ENCODE measurements at regions not wholly inside any gene's neighbourhood (a gene's known extent, or its start where the extent isn't known, plus 50 kb on each side); places are given as distances from the start of the nearest gene placed in this dataset.
"Not testable (repeated sequence)": the region's sequence is repeated elsewhere in the genome, so short reads cannot be mapped to it uniquely, and the experiment has no call there.

DNA sequence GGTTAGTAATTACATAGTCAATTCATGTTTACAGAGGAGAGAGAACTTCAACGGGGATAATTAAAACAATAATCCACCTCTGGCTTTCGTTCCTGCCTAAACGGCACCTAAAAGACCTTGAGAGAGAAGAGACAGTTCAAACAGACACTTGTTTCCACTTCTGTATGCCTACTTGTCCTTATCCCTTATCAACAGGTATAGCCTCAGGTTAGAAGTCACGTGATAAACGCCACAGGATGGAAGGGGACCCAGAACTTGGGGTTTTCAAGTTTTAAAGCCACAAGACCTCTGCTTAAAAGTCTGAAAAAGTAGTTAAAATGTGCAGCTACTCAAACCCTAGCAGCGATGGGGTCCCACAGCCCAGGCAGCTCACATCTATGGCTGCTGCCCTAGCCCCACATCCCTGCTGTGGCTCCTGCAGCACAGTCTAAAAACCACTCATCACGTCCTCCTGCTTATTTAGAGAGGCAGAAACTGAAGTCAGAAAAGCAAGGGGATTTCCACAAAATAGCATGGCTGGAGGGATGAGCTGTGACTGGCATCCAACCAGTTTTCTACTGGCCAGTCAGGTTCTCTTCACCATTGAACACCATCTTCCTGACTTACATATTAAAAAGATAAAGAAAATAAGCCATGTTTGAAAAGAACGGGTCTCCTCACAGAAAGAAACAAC, 51.2 kb upstream of the SEC16B start:
- no peak for DNase-seq

DNA sequence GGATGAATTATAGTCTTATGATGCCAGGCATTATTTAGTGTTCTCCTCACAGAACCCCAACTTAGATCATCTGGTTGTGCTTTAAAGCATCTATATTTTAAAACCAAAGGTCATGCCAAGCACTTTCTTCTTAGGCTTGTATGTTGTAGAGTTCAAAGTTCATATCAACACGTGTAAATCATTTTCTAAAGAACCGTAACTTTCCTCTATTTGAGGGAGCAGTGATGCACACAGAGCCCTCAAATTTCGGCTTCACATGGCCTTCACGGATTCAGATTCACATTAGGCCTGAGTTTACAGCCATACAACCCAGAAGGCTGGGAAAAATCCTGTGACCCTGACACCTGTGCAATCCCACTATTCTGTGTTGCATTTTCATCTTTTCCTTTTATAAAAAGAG, 52.1 kb upstream of the SEC16B start:
- DNase-seq = no peak

DNA sequence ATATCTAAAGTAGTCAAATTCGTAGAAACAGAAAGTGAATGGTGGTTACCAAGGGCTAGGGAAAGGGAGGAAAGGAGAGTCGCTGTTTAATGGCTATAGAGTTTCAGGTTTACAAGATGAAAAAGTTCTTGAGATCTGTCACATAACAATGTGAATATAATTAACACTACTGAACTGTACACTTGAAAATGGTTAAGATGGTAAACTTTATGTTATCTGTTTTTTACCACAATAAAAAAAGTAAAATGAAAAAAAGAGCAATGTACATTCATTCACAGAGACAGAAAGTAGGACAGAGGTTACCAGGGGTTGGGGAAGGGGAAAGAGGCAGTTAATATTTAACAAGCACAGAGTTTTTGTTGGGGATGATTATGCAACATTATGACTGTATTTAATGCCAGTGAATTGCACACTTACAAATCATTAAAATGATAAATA, 53.3 kb upstream of the SEC16B start:
- DNase-seq = no peak

DNA sequence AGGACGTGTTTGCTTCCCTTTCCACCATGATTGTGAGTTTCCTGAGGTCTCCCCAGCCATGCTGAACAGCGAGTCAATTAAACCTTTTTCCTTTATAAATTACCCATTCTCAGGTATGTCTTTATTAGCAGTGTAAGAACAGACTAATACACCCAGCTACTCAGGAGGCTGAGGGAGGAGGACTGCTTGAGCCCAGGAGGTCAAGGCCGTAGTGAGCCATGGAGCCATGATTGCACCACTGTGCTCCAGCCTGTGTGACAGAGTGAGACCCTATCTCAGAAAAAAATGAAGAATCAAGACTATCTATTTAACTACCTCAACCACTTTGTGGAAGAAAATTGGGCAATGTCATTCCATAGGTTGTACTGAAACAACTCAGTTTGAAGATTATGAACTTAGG, 54.6 kb upstream of the SEC16B start:
- DNase-seq = no peak

DNA sequence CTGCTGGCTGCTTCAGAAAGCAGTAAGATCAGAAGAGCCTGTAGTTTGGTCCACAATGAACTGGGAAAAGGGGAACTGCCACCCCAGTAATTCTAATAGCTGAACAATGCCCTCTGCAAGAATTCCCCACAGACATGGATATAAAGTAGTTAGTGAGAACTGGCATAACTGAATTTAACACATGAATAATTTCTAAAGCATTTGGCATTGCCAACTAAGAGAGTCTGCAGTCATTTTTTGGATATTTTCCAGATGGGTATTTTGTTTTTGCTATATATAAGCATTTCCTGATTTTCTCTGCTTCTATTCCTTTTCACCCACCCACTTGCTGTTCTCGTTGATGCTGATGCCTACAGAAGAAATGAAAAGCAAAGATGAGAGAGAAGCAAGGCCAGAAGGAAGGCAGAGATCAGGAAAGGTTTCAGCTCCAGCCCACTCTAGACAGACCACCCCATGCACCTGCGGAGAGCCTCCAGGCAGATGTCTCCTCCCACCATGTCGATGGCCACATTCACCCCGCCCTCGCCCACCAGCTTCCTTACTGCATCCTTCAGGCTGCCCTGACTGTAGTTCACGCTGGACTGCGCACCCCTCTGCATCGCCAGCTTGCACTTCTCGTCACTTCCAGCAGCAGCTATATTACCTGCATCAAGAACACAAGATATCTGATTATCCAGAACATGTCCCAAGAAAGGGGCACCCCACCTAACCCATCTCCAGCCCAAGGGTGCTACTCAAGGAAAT, 55.9 kb upstream of the SEC16B start:
- no peak for DNase-seq

DNA sequence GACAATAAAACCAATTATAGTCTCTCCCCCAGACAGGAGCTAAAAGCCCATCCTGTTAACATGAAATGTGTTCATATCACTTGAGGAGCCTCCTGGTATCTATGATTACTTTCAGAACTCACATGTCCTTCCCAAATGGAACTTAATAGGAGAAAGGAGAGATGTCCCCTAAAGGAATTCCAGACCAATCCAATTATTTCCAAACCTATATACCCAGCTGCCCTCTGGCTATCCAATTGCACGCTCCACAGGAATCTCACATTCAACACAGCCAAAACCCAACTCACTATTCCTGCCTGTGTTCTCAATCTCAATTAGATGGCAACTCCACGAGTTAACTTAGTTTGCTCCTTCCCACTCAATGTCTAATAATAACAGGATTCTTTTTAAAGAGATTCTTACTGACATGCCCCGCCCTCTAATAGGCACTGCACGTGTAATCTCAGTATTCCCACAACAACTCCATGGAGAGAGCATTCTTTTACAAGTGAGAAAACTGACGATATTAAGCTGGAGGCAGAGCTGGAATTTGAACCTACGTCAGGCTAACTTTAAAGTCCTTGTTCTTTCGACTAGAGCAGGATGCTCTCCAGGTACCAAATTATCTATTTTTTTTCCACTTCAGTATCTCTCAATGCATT, 59.1 kb upstream of the SEC16B start:
- DNase-seq = no peak

DNA sequence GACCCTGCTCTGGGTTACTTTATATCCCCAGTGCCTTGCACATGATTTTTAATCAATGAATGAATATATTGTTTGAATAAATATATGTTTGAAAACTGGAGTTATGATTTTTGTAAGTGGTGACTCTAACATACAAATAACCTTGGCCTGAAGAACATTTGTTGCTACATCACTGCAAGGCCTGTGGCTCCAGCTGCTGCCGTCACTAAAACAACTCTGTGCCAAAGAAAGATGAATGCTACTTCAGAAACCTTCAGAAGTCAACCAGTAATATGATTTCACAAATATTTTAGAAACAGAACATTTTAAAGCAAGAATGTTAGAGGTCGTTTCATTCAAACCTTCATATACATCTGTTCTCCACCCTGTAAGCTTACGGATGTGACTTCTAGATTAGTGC, 60.6 kb upstream of the SEC16B start:
- no peak for DNase-seq

DNA sequence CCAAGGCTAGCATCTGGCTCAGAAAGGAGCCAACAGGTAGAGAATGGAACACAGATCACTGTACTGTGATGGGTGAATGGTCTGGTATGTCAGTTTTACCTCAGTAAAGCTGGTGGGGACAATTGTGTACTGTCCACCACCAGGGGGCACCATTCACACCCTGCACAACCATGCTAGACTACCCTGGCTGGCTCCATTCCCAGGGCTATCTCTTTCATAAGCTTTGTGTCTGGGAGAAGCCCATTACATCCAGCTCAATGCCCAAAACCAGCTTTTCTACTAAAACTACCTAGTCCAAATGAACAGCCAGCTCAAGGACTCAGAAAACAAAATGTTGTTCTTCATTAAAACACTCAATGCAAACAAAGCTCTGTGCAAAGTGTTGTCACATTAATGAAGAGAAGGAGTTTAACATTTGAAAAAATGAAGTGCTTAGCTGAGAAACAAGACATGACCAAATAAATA, 62.0 kb upstream of the RASAL2 start:
- peak; percentile 94 for DNase-seq

DNA sequence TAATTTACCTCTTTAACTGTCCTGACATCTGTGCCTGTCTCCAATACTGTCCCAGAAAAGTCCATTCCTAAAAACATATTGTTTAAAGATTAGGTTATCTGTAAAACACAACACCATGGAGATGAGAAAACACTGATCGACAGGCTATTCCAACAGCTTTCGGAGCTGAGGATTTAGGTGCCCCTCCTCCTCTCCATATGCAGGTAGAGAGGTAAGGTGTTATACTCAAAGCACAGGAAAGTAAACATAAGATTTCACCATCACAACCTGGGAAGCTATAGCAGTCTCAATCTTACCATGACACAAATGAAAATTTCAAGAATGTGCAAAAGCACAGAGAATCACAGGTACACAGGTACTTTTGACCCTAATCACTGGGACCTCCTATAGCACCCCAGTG, 60.9 kb upstream of the RASAL2 start:
- DNase-seq = no peak

DNA sequence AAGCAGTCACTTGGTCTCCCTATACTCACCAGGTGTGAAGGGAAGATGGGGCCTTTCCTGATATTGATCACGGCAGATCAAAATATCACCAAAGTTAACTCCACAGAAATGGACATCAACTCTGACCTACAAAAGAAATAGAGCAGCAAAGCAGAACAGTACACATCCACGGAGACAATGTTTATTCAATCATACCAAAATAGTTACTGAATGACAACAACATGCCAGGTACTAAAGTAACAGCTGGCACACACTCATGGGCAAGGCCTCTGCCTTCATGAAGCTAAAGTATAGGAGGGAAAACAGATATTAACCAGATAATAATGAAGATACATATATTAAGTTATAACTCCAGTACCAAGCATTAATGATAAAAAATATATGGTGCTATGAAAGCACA, 59.2 kb upstream of the RASAL2 start:
- DNase-seq = no peak

DNA sequence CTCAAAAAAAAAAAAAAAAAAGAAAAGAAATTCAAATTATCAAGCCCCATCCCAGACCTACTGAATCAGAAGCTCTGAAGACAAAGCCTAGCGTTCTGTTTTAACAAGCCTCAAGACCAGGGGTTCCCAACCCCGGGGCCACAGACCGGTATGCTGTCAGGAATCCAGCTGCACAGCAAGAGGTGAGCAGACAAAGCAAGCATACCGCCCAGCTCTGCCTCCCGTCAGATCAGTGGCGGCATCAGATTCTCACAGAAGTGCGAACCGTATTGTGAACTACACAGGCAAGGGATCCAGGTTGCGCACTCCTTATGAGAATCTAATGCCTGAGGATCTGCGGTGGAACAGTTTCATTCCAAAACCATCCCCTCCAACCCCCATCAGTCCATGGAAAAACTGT, 57.8 kb upstream of the RASAL2 start:
- no peak for DNase-seq

DNA sequence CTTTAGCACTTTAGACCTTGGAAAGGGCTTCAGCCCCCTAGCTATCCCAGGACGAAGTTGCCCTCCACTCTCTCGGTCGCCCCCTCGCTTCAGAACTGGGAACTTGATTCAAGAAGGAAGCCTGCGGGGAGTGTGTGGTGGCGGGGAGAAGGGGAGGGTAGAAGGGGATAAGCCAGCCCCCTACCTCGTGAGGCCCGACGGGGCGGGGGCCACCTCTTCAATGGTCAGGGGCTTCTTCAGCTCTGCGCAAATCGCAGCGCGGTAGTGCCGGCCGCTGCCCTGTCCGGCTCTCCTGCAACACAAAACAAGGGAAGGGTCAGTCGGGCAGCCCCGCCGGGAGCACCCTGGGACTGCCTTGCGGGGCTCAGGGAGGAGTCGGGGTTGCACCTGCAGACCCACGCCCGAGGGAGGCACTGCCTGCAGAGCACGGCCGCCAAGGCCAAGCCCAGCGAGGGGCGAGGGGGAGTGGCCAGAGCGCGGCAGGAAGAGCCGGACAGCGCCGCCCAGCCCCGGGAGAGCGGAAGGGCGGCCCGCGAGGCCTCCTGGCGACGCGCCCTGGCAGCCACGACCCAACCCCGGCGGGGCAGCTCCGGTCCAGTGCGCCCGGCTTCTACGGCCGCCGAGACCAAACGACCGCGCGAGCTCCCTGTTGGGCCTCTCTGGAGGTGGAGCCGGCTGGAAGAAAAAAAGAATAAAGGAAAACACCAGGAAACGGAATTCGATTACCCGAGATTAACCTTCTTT, 56.2 kb upstream of the RASAL2 start:
- peak; percentile 75 for DNase-seq

DNA sequence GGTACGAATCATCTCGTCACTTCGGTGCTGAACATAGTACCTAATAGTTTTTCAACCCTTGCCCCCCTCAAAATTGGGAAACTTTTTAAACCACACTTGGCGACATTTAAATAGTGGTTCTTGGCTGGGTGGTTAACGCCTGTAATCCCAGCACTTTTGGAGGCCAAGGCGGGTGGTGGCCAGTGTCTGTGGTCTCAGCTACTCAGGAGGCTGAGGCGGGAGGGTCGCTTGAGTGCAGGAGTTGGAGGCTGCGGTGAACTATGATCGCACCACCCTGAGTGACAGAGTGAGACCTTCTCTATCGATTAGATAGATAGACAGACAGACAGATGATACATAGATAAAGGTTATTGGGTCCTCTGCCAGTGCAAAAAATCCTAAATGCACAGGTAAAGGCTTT, 55.5 kb upstream of the RASAL2 start:
- no peak for DNase-seq

DNA sequence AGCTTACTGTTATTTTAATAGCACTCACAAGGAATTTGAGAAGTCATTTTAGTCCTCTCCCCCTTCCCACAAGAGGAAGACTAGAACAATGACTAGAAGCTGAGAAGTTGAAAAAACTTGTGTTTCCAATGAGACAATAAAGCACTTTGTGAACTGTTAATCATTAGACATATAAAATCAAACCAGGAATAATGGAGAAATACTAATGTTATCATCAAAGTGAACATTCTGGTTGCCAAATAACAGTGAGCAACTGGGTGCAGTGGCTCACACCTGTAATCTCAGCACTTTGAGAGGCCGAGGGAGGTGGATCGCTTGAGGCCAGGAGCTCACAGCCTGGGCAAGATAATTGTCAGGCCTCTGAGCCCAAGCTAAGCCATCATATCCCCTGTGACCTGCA, 54.0 kb upstream of the RASAL2 start:
- DNase-seq = no peak

DNA sequence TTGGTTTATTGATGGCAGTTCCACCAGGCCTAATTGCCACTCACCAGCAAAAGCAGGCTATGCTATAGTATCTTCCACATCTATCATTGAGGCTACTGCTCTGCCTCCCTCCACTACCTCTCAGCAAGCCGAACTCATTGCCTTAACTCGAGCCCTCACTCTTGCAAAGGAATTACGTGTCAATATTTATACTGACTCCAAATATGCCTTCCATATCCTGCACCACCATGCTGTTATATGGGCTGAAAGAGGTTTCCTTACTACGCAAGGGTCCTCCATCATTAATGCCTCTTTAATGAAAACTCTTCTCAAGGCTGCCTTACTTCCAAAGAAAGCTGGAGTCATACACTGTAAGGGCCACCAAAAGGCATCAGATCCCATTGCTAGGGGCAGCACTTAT, 50.0 kb upstream of the RASAL2 start:
- not testable (repeated sequence) for DNase-seq
